AG09309 (cell line): ENCODE measurements at regions not wholly inside any gene's neighbourhood (a gene's known extent, or its start where the extent isn't known, plus 50 kb on each side); places are given as distances from the start of the nearest gene placed in this dataset.
"Not testable (repeated sequence)": the region's sequence is repeated elsewhere in the genome, so short reads cannot be mapped to it uniquely, and the experiment has no call there.

ENCODE experiments used
- DNase-seq: peaks from one replicate; pipeline ENCODE4 v3.0.0-alpha.2; 2010; ENCODE audit warnings: low read depth
- H3K4me3 ChIP-seq: 2 replicates; pipeline ENCODE4 v1.5.1; 2011; ENCODE audit warnings: mild to moderate bottlenecking, low read depth, low read length, moderate library complexity; ENCODE audit not compliant: control insufficient read depth
- CTCF ChIP-seq: IDR thresholded peaks from 2 replicates; pipeline ENCODE4 v1.5.1; 2011; ENCODE audit warnings: mild to moderate bottlenecking, low read depth, low read length, inconsistent platforms; ENCODE audit not compliant: insufficient read depth, control insufficient read depth; ENCODE audit errors: missing control alignments

GRCh38 chr3:25910105-25910504, 120.2 kb downstream of the OXSM start:
- DNase-seq, result no peak
- TF ChIP-seq CTCF, result no peak
- no peak overlapping the region for H3K4me3 ChIP-seq

GRCh38 chr3:25910997-25911396, 121.1 kb downstream of the OXSM start:
- TF ChIP-seq CTCF, result no peak
- no peak for DNase-seq

GRCh38 chr3:25911525-25912295, 121.8 kb downstream of the OXSM start:
- no peak for TF ChIP-seq CTCF
- no peak for DNase-seq
- no peak overlapping the region for H3K4me3 ChIP-seq

More at GRCh38 chr3:25910997-25911396, 121.1 kb downstream of the OXSM start:
- no peak overlapping the region for H3K4me3 ChIP-seq

DNA sequence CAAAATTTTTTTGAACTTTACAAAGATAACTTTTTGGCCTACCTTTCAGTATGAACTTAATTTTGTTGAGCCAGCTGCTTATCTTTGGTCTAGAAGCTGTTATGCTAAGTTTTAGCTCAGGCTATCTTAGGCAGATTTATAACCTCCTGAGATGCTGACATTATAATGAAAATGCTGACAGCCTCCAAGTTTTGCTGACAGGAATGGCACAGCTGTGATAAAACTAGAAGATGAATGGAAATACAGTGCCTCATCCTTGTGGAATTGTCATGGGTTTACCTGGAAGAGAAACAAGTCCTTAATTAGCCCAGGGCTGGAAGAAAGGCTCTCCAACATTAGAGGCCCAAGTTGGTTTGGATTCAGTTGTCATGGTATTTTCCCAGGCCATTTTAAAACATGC, 123.3 kb downstream of the OXSM start:
- no peak overlapping the region for H3K4me3 ChIP-seq
- no peak for DNase-seq
- TF ChIP-seq CTCF, result no peak

DNA sequence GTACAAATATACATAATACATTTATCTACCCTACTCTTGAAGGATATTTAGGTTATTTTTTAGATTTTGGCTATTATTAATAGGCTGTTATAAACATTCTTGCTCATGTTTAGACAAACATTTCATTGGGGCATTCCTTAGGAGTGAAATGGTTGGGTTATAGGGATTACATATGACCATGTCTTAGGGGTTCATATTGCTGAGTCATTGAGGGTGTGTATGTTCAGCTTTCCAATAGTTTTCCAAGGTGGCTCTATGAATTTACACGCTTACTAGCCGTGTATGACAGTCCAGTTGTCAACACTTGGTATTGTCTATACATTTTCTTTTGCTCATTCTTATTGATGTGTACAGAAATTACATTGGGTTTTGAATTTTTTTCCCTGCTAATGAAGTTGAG, 125.8 kb downstream of the OXSM start:
- no peak overlapping the region for H3K4me3 ChIP-seq
- no peak for TF ChIP-seq CTCF
- no peak for DNase-seq

DNA sequence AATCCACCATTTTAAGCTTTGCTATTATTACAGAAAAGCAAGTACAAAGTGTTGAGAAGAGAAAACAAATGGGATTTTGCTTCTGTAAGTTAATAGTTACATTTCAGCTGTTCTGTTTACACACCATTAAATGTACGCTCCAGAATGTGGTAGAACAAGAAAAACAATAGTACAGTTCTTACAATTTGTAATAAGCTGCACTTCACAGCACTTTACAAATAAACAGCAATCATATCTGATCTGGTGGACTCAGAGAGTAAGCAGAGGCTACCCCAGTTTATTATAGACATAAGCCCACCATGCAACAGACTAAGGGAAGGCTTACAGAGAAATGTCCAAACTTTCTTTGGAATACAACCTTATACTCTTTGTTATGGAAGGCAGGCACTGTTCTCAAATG, 126.4 kb downstream of the OXSM start:
- no peak for DNase-seq
- H3K4me3 ChIP-seq, result no peak overlapping the region
- TF ChIP-seq CTCF, result no peak

GRCh38 chr3:25931967-25932366, 142.1 kb downstream of the OXSM start:
- DNase-seq, H3K4me3 ChIP-seq: not testable (repeated sequence)
